ENCODE measurements at regions not wholly inside any gene's neighbourhood (a gene's known extent, or its start where the extent isn't known, plus 50 kb on each side); places are given as distances from the start of the nearest gene placed in this dataset.

- in situ Hi-C loops (cut with MboI) (no loop called here), intact Hi-C loops (cut with micrococcal nuclease) (no loop called here)
- Histone ChIP-seq H3K36me3 (ENCODE audit: control insufficient read depth, insufficient read depth, low read length) (no peaks in the 10 kb centered on the region), H3K4me3 (no peak overlapping the region), H3K4me2 (ENCODE audit: insufficient read depth, low read length) (no peak overlapping the region), H3K27ac (ENCODE audit: extremely low read depth, low read depth, low read length) (no peak overlapping the region), H3K9me3 (replicated peaks; ENCODE audit: control insufficient read depth, insufficient read depth, low read depth, low read length) (no peaks in the 10 kb centered on the region), H3K27me3 (ENCODE audit: control insufficient read depth in 2 of 2, insufficient read depth in 2 of 2, low read length in 2 of 2) (no peaks in the 10 kb centered on the region), H4K20me1 (replicated peaks; ENCODE audit: control insufficient read depth, insufficient read depth, low read length) (no peaks in the 10 kb centered on the region), H3K79me2 (ENCODE audit: control insufficient read depth, insufficient read depth, low read length) (no peaks in the 10 kb centered on the region), H3K9me1 (ENCODE audit: control insufficient read depth, insufficient read depth, low read length) (no peaks in the 10 kb centered on the region), H3K9ac (ENCODE audit: insufficient read depth in 1 of 2, low read depth in 2 of 2, low read length in 2 of 2) (no peak overlapping the region), H2AFZ (ENCODE audit: low read depth, low read length) (no peak overlapping the region), H3K4me1 (replicated peaks in 1 of 2; ENCODE audit: control insufficient read depth in 2 of 2, insufficient read depth in 2 of 2, low read length in 2 of 2) (no peaks in the 10 kb centered on the region)
- FAIRE-seq = no peak
- ChIA-PET POLR2A (no interaction called here), CTCF (ENCODE audit: low intra/inter-chr PET ratio) (no interaction called here)
- 0% methylated on average over 3 of the region's 3 CpGs for WGBS (ENCODE audit: insufficient coverage, low coverage, missing lambda C conversion rate)
- TF ChIP-seq SIN3A (IDR thresholded peaks at IDR 0.05; ENCODE audit: borderline replicate concordance in 2 of 2, control insufficient read depth in 1 of 2, low read depth in 2 of 2, low read length in 2 of 2) (no peak), ZMIZ1 (IDR thresholded peaks at IDR 0.05; ENCODE audit: low read depth in 2 of 2, low read length in 2 of 2) (no peak), ARHGAP35 (IDR thresholded peaks at IDR 0.05; ENCODE audit: partially characterized antibody) (no peak), ZNF444 (CRISPR knock-in tag; IDR thresholded peaks at IDR 0.05) (no peak), ZNF696 (CRISPR knock-in tag; conservative IDR thresholded peaks at IDR 0.05) (no peak), ZNF766 (CRISPR knock-in tag; conservative IDR thresholded peaks at IDR 0.05) (no peak), ZNF134 (CRISPR knock-in tag; conservative IDR thresholded peaks at IDR 0.05) (no peak), CXXC5 (CRISPR knock-in tag; IDR thresholded peaks at IDR 0.05) (no peak), SETDB1 (IDR thresholded peaks at IDR 0.05; ENCODE audit: low read length) (no peak), PCBP2 (IDR thresholded peaks at IDR 0.05; ENCODE audit: low read depth, low read length, poor library complexity, severe bottlenecking) (no peak), PHTF2 (CRISPR knock-in tag; IDR thresholded peaks at IDR 0.05) (no peak), ZNF280A (IDR thresholded peaks at IDR 0.05; ENCODE audit: low read depth, partially characterized antibody) (no peak), MEF2A (IDR thresholded peaks at IDR 0.05; ENCODE audit: control insufficient read depth, low read depth, low read length) (no peak), ZNF586 (CRISPR knock-in tag; conservative IDR thresholded peaks at IDR 0.05) (no peak), ZFX (CRISPR knock-in tag; IDR thresholded peaks at IDR 0.05) (no peak)
- no peak for ATAC-seq
- DNase-seq (ENCODE audit: extremely low read depth in 1 of 4, low spot score in 3 of 4) = no peak
- no TSS peak for BruUV-seq (replicated peaks)
Observed at GRCh38 chr18:60448487-60449267, 76.1 kb upstream of the MC4R start.
